ENCODE measurements at regions not wholly inside any gene's neighbourhood (a gene's known extent, or its start where the extent isn't known, plus 50 kb on each side); places are given as distances from the start of the nearest gene placed in this dataset.

- H3K27me3 Mint-ChIP-seq: no peaks in the 10 kb centered on the region
- no peaks in the 10 kb centered on the region for H3K4me1 Mint-ChIP-seq (ENCODE audit: low read depth)
- peaks cover 32% of the 10 kb centered on the region for H3K9me3 Mint-ChIP-seq (ENCODE audit: low read depth)
- H3K4me3 Mint-ChIP-seq (ENCODE audit: low read depth): no peak overlapping the region
- H3K36me3 Mint-ChIP-seq (ENCODE audit: insufficient read depth): peaks cover 2% of the 10 kb centered on the region
- no peak for TF ChIP-seq CTCF (IDR thresholded peaks at IDR 0.05; ENCODE audit: unreplicated experiment)
- no peak for DNase-seq (ENCODE audit: low spot score, unreplicated experiment)
- H3K27ac Mint-ChIP-seq: no peak overlapping the region
Measured at GRCh38 chr5:89777758-89778157, 631.8 kb downstream of the CETN3 start.

GRCh38 chr5:89769975-89770374 lies 639.6 kb downstream of the CETN3 start:
- no peak for DNase-seq (ENCODE audit: low spot score, unreplicated experiment)
- no peak for TF ChIP-seq CTCF (IDR thresholded peaks at IDR 0.05; ENCODE audit: unreplicated experiment)
- H3K4me3 Mint-ChIP-seq (ENCODE audit: low read depth): no peak overlapping the region
- no peaks in the 10 kb centered on the region for H3K36me3 Mint-ChIP-seq (ENCODE audit: insufficient read depth)
- no peaks in the 10 kb centered on the region for H3K4me1 Mint-ChIP-seq (ENCODE audit: low read depth)
- H3K27me3 Mint-ChIP-seq: no peaks in the 10 kb centered on the region
- H3K9me3 Mint-ChIP-seq (ENCODE audit: low read depth): no peaks in the 10 kb centered on the region
- no peak overlapping the region for H3K27ac Mint-ChIP-seq

GRCh38 chr5:89759802-89760201 lies 649.8 kb downstream of the CETN3 start:
- Mint-ChIP-seq H3K4me1 (ENCODE audit: low read depth) (no peaks in the 10 kb centered on the region), H3K4me3 (ENCODE audit: low read depth) (no peak overlapping the region), H3K9me3 (ENCODE audit: low read depth) (no peaks in the 10 kb centered on the region), H3K36me3 (ENCODE audit: insufficient read depth) (no peaks in the 10 kb centered on the region), H3K27ac (no peak overlapping the region), H3K27me3 (no peaks in the 10 kb centered on the region)
- no peak for DNase-seq (ENCODE audit: low spot score, unreplicated experiment)
- no peak for TF ChIP-seq CTCF (IDR thresholded peaks at IDR 0.05; ENCODE audit: unreplicated experiment)

- H3K36me3 Mint-ChIP-seq (ENCODE audit: insufficient read depth): no peaks in the 10 kb centered on the region
- H3K9me3 Mint-ChIP-seq (ENCODE audit: low read depth): no peaks in the 10 kb centered on the region
- no peaks in the 10 kb centered on the region for H3K27me3 Mint-ChIP-seq
- no peak for DNase-seq (ENCODE audit: low spot score, unreplicated experiment)
- no peak for TF ChIP-seq CTCF (IDR thresholded peaks at IDR 0.05; ENCODE audit: unreplicated experiment)
- H3K4me3 Mint-ChIP-seq (ENCODE audit: low read depth): no peak overlapping the region
- H3K4me1 Mint-ChIP-seq (ENCODE audit: low read depth): no peaks in the 10 kb centered on the region
- H3K27ac Mint-ChIP-seq: no peak overlapping the region
Measured at GRCh38 chr5:89758146-89758545, 651.4 kb downstream of the CETN3 start.

GRCh38 chr5:89756955-89757354 lies 652.6 kb downstream of the CETN3 start:
- Mint-ChIP-seq H3K9me3 (ENCODE audit: low read depth) (no peaks in the 10 kb centered on the region), H3K27ac (peak overlapping the region; percentile 26), H3K36me3 (ENCODE audit: insufficient read depth) (no peaks in the 10 kb centered on the region), H3K4me3 (ENCODE audit: low read depth) (no peak overlapping the region), H3K27me3 (no peaks in the 10 kb centered on the region), H3K4me1 (ENCODE audit: low read depth) (no peaks in the 10 kb centered on the region)
- DNase-seq (ENCODE audit: low spot score, unreplicated experiment): no peak
- no peak for TF ChIP-seq CTCF (IDR thresholded peaks at IDR 0.05; ENCODE audit: unreplicated experiment)
